Nephron progenitor cell (in vitro differentiated cells): ENCODE measurements at regions not wholly inside any gene's neighbourhood (a gene's known extent, or its start where the extent isn't known, plus 50 kb on each side); places are given as distances from the start of the nearest gene placed in this dataset.
A peak's percentile ranks its signal among the peaks of the same experiment; 100 is the strongest.

Source experiments
- DNase-seq: peaks from one replicate; pipeline ENCODE4 v3.0.0; 2021
- H3K27ac Mint-ChIP-seq: 2 replicates; pipeline ENCODE4 v1.8.0; 2021; ENCODE audit warnings: mild to moderate bottlenecking, moderate library complexity, mixed read lengths
- H3K27me3 Mint-ChIP-seq: 2 replicates; pipeline ENCODE4 v1.8.0; 2021; ENCODE audit warnings: mild to moderate bottlenecking, low read depth, mixed read lengths; ENCODE audit not compliant: poor library complexity
- H3K36me3 Mint-ChIP-seq: 2 replicates; pipeline ENCODE4 v1.8.0; 2021; ENCODE audit warnings: low read depth, mixed read lengths
- H3K4me1 Mint-ChIP-seq: 2 replicates; pipeline ENCODE4 v1.8.0; 2021; ENCODE audit warnings: mixed read lengths
- H3K4me3 Mint-ChIP-seq: 2 replicates; pipeline ENCODE4 v1.8.0; 2021; ENCODE audit warnings: mild to moderate bottlenecking, moderate library complexity, mixed read lengths
- H3K9me3 Mint-ChIP-seq: 2 replicates; pipeline ENCODE4 v1.8.0; 2021; ENCODE audit warnings: mild to moderate bottlenecking, moderate library complexity, mixed read lengths
- TF ChIP-seq, protein P1 (sequence below): fragments of 200-600 bp; sonication (generic); IDR thresholded peaks from 2 replicates; pipeline ENCODE4 v1.5.0; 2021; ENCODE audit warnings: antibody characterized with exemption

DNA sequence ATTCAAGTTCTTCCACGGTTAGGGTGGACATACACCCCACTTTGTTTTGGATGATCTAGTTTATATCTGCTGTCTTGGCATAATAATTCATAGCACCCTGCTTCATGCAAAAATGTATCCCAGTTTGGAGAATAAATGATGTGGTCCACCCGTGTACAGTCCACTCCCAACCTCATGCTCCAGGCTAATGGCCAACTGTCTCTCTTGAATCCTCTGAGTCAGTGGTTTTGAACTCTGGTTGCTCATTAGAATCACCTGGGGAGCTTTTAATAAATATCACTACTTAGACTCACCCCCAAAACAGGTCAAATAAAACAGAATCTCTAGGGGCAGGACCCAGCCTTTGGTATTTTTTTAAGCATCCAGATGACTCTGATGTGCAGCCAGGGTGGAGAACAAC lies 78.5 kb downstream of the SDC1 start:
- Mint-ChIP-seq H3K4me1 (peaks cover 97% of the 10 kb centered on the region), H3K4me3 (peak overlapping the region; percentile 41), H3K9me3 (no peaks in the 10 kb centered on the region), H3K27me3 (peaks cover 3% of the 10 kb centered on the region), H3K27ac (peak overlapping the region; percentile 63), H3K36me3 (no peaks in the 10 kb centered on the region)
- TF ChIP-seq, protein P1, sequence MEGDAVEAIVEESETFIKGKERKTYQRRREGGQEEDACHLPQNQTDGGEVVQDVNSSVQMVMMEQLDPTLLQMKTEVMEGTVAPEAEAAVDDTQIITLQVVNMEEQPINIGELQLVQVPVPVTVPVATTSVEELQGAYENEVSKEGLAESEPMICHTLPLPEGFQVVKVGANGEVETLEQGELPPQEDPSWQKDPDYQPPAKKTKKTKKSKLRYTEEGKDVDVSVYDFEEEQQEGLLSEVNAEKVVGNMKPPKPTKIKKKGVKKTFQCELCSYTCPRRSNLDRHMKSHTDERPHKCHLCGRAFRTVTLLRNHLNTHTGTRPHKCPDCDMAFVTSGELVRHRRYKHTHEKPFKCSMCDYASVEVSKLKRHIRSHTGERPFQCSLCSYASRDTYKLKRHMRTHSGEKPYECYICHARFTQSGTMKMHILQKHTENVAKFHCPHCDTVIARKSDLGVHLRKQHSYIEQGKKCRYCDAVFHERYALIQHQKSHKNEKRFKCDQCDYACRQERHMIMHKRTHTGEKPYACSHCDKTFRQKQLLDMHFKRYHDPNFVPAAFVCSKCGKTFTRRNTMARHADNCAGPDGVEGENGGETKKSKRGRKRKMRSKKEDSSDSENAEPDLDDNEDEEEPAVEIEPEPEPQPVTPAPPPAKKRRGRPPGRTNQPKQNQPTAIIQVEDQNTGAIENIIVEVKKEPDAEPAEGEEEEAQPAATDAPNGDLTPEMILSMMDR: no peak
- DNase-seq: no peak

DNA sequence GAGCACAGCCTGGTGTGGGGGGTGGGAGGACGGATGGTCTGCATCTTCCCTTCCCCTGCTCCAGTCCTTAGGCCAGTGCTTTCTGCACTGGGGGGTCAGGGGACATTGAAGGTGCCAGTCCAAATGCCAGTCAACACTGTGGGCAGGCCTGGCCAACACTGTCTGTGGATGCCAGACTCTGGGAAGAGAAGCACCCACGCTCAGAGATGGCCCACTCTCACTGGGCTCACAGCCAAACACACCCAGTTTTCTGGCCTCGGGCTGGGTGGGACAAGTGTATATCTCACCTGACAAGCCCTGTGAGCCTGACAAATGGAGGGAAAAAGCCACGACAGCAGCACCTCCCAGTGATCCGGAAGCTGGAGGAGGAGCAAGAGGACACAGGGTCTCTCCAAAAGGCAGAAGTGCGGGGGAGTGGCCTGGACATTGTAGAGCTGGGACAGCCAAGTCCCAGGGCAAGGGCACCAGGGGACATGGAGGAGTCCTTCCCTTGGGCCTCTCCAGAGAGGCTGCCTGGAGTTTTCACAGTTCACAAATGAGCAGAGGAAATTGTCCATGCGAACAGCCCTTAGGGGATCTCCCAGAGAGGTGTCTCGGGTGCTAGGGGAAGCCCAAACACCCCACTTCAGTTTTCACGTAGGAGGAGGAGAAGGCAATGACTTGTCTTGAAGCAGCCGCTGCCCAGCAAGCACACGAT lies 79.3 kb downstream of the SDC1 start:
- Mint-ChIP-seq H3K27me3 (peaks cover 3% of the 10 kb centered on the region), H3K27ac (peak overlapping the region; percentile 89), H3K4me3 (peak overlapping the region; percentile 39), H3K4me1 (peaks cover 97% of the 10 kb centered on the region), H3K9me3 (no peaks in the 10 kb centered on the region), H3K36me3 (no peaks in the 10 kb centered on the region)
- peak; percentile 47 for DNase-seq
- TF ChIP-seq, protein P1: no peak

DNA sequence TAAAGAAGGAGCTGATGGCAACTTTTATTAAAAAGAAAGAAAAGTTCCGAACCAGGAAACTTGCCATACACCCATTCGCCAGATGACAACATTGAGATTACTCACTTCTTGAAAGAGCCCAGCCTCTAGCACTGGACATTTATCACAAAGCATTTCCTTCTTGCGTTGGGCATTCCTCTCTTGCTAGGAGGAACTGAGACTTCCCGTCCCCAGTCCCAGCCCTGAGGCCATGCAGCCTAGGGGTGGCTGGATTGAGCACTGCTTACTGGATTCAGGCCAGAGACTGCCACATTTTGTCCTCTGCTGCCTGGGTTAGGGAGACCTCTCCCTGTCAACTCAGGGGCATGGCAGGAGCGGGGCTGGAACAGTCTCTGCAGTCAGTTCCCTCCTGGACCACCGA lies 80.1 kb downstream of the SDC1 start:
- Mint-ChIP-seq H3K27me3 (peaks cover 2% of the 10 kb centered on the region), H3K27ac (no peak overlapping the region), H3K4me1 (peaks cover 97% of the 10 kb centered on the region), H3K9me3 (no peaks in the 10 kb centered on the region), H3K4me3 (no peak overlapping the region), H3K36me3 (no peaks in the 10 kb centered on the region)
- no peak for DNase-seq
- TF ChIP-seq, protein P1: no peak

DNA sequence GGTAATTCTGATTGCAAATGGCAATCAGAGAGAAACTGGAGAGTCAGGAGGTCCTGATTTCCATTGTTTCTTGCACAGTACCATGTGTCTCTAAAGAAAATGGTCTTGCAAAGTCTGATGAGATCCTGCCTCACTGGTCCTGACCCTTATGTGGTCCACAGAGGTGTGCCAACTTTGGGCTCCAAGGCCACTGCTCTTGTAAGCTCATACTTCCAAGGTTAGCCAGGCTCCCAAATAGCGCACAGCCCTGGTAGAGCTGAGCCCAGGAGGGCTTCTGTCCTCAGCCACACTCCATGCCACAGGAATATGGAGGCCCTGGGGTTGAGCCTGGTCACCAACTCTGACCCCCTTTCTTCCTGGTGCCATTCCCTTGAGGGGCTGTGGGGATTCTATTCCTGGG lies 80.7 kb downstream of the SDC1 start:
- Mint-ChIP-seq H3K36me3 (no peaks in the 10 kb centered on the region), H3K27ac (no peak overlapping the region), H3K4me1 (peaks cover 97% of the 10 kb centered on the region), H3K4me3 (no peak overlapping the region), H3K9me3 (no peaks in the 10 kb centered on the region), H3K27me3 (no peaks in the 10 kb centered on the region)
- TF ChIP-seq, protein P1: no peak
- DNase-seq: no peak

DNA sequence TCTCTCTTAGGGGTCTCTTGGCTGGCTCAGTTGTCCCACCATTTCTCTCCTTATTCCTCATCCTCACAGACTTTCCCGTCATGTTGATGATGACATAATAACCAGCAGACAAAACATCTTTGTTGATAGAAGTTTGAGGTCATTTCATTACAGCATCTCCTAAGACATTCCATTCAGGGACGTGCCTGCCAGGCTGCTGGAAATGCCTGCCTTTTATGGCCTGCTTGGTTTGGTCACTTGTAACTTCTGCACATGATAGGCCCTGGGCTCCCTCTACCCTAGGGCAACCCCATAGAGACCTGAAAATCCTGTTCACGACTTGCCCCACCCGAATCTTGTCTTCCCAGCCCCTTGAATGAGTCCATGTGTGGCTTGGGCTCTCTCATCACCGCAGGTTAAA lies 81.7 kb downstream of the SDC1 start:
- Mint-ChIP-seq H3K4me3 (no peak overlapping the region), H3K27me3 (no peaks in the 10 kb centered on the region), H3K36me3 (no peaks in the 10 kb centered on the region), H3K27ac (no peak overlapping the region), H3K4me1 (peaks cover 97% of the 10 kb centered on the region), H3K9me3 (no peaks in the 10 kb centered on the region)
- TF ChIP-seq, protein P1: no peak
- DNase-seq: no peak

DNA sequence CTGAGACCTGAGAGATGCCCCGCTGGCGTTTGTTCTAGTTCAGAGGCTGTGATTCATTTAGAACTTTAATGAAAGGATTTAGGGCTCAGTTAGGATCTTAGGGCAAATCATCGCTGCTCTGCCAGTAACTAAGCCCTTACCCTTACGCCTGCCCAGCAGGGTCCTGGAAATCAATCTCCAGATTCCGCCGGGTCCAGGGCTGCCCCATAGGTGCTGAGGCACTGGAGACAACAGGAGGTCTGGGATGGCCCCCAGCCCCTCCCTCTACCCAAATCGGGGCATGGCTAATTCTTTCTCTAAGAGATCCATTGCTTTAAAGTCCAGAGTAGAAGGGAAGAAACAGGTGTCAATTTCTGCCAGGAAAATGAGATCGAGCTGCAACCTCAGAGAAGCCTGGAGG lies 83.1 kb downstream of the SDC1 start:
- Mint-ChIP-seq H3K9me3 (no peaks in the 10 kb centered on the region), H3K4me1 (peaks cover 100% of the 10 kb centered on the region), H3K27ac (peak overlapping the region; percentile 75), H3K36me3 (no peaks in the 10 kb centered on the region), H3K27me3 (no peaks in the 10 kb centered on the region), H3K4me3 (no peak overlapping the region)
- DNase-seq: no peak
- TF ChIP-seq, protein P1: no peak
